Breast epithelium (tissue), 3 donors: ENCODE measurements at regions not wholly inside any gene's neighbourhood (a gene's known extent, or its start where the extent isn't known, plus 50 kb on each side); places are given as distances from the start of the nearest gene placed in this dataset.
"Not testable (repeated sequence)": the region's sequence is repeated elsewhere in the genome, so short reads cannot be mapped to it uniquely, and the experiment has no call there.

ENCODE experiments used
- CTCF ChIP-seq, 3 donors: fragments of 450-650 bp; IDR thresholded peaks; one replicate each; pipeline ENCODE4 v1.5.1; 2016 to 2017; ENCODE audit warnings: antibody characterized with exemption in 3 of 3, mild to moderate bottlenecking in 3 of 3, moderate library complexity in 3 of 3
- POLR2AphosphoS5 ChIP-seq, 3 donors: sonication (generic); formaldehyde crosslinking; IDR thresholded peaks; one replicate each; pipeline ENCODE4 v1.6.1; 2017; ENCODE audit warnings: antibody characterized with exemption in 3 of 3

DNA sequence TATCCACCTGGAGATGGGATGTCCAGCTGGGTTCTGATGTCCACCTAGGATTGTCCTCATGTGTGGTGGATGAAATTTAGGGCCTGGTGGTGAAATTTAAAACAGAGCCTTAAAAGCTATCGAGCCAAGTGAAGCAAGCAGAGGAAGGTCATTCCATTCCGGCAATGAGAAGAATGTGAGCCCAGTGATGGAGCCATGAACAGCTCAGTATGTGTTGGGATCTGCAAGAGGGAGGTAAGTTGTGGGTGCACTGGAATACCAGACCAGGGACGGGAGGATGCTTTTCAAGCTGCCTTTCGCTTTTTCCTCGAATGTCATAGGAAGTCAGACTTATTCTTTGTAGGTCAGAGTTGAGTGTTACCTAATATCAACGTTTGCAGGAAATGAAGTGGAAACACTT is 80.6 kb upstream of the THOC3 start:
- TF ChIP-seq POLR2AphosphoS5, CTCF (IDR thresholded peaks at IDR 0.05): not testable (repeated sequence)
